ENCODE measurements at regions not wholly inside any gene's neighbourhood (a gene's known extent, or its start where the extent isn't known, plus 50 kb on each side); places are given as distances from the start of the nearest gene placed in this dataset.

DNA sequence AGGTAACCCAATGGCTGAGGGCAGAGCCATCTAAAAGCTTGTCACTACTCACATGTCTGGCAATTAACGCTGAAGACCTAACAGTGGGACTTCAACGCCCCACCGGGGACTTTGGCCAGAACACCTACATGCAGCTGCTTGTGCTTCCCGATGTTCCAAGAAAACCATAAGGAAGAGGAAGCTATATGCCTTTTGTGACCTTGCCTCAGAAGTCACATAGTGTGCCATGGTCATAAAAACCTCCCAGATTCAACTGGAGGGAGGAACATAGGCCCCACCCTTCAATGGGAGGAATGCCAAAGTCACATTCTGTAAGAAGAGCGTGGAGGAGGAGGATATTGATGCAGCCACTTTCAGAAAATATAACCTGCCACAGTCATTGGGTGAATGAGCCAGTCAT, 147.8 kb upstream of the MAGI3 start:
- no peak overlapping the region for H2BK12ac ChIP-seq (ENCODE audit: low read length)
- no peak overlapping the region for H2AK5ac ChIP-seq (ENCODE audit: low read depth, low read length)
- H3K27me3 ChIP-seq (ENCODE audit: control insufficient read depth in 3 of 3, insufficient read depth in 3 of 3, low read depth in 1 of 3, low read length in 3 of 3) = peaks cover 0 to 1% (median 0%) of the 10 kb centered on the region in 3 experiments
- H2BK5ac ChIP-seq (ENCODE audit: low read length) = no peak overlapping the region
- no peak overlapping the region for H3K27ac ChIP-seq (replicated peaks; ENCODE audit: low read length)
- no peak overlapping the region for H3K23ac ChIP-seq (ENCODE audit: low read depth, low read length, poor library complexity)
- H2BK15ac ChIP-seq (ENCODE audit: low read length) = no peak overlapping the region
- no peak overlapping the region for H3K4ac ChIP-seq (ENCODE audit: low read length)
- no peak overlapping the region for H3K14ac ChIP-seq (ENCODE audit: low read length)
- DNase-seq (ENCODE audit: low spot score) = no peak
- WGBS, 2 donors (ENCODE audit: extremely low coverage in 2 of 2, insufficient read length in 2 of 2, insufficient replicate concordance in 1 of 2) = no CpG with 5 or more reads among the region's 5 CpGs
- H3K9me3 ChIP-seq (replicated peaks in 1 of 2; ENCODE audit: control insufficient read depth in 2 of 2, insufficient read depth in 1 of 2, low read depth in 1 of 2, low read length in 2 of 2) = no peaks in the 10 kb centered on the region
- H3K4me3 ChIP-seq (ENCODE audit: low read length in 2 of 2) = no peak overlapping the region
- no peak overlapping the region for H2AFZ ChIP-seq (ENCODE audit: low read length)
- no peaks in the 10 kb centered on the region for H3K79me1 ChIP-seq (ENCODE audit: low read depth, low read length)
- no peak overlapping the region for H4K8ac ChIP-seq (ENCODE audit: low read depth, low read length)
- no peaks in the 10 kb centered on the region for H3K36me3 ChIP-seq (replicated peaks in 1 of 2; ENCODE audit: control insufficient read depth in 2 of 2, insufficient read depth in 2 of 2, low read length in 2 of 2)
- H2BK120ac ChIP-seq (ENCODE audit: low read depth, low read length) = no peak overlapping the region
- H3K18ac ChIP-seq (ENCODE audit: low read length) = no peak overlapping the region
- no peak overlapping the region for H3K4me2 ChIP-seq (ENCODE audit: insufficient read depth, low read length, poor library complexity, severe bottlenecking)
- H3K9ac ChIP-seq (ENCODE audit: low read depth, low read length, poor library complexity) = no peak overlapping the region
- peaks cover 0 to 4% of the 10 kb centered on the region in 2 donors for H3K4me1 ChIP-seq (ENCODE audit: control insufficient read depth in 2 of 2, insufficient read depth in 1 of 2, low read depth in 1 of 2, low read length in 2 of 2)
- H4K91ac ChIP-seq (ENCODE audit: low read depth, low read length, poor library complexity) = no peak overlapping the region

DNA sequence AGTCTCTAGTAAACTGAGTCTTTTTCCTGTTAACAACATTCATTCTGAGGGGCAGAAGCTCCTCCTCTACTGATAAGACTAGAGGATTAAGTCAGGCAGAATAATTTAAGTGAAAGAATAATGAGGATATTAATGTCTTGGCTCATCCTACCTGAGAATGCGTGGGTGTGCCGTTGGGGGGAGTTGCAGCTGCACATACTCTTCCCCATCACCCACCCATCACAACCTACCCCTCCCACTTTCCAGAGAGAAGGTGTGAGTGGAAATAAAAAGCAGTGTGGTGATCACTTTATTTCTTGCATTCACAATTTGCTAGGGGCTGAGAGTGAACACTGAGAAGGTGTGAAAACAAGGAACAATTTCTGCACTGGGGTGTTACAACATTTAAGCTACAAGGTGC, 146.8 kb upstream of the MAGI3 start:
- no peak overlapping the region for H3K4me3 ChIP-seq (ENCODE audit: low read length in 2 of 2)
- WGBS, 2 donors (ENCODE audit: extremely low coverage in 2 of 2, insufficient read length in 2 of 2, insufficient replicate concordance in 1 of 2) = no CpG with 5 or more reads among the region's 2 CpGs
- H2BK120ac ChIP-seq (ENCODE audit: low read depth, low read length) = no peak overlapping the region
- no peaks in the 10 kb centered on the region for H3K9me3 ChIP-seq (replicated peaks in 1 of 2; ENCODE audit: control insufficient read depth in 2 of 2, insufficient read depth in 1 of 2, low read depth in 1 of 2, low read length in 2 of 2)
- H3K23ac ChIP-seq (ENCODE audit: low read depth, low read length, poor library complexity) = no peak overlapping the region
- H3K79me1 ChIP-seq (ENCODE audit: low read depth, low read length) = no peaks in the 10 kb centered on the region
- H4K8ac ChIP-seq (ENCODE audit: low read depth, low read length) = no peak overlapping the region
- no peak overlapping the region for H4K91ac ChIP-seq (ENCODE audit: low read depth, low read length, poor library complexity)
- H3K27me3 ChIP-seq (ENCODE audit: control insufficient read depth in 3 of 3, insufficient read depth in 3 of 3, low read depth in 1 of 3, low read length in 3 of 3) = no peaks in the 10 kb centered on the region
- H3K27ac ChIP-seq (replicated peaks; ENCODE audit: low read length) = no peak overlapping the region
- no peak overlapping the region for H3K14ac ChIP-seq (ENCODE audit: low read length)
- H3K4ac ChIP-seq (ENCODE audit: low read length) = no peak overlapping the region
- no peak overlapping the region for H3K18ac ChIP-seq (ENCODE audit: low read length)
- H2AK5ac ChIP-seq (ENCODE audit: low read depth, low read length) = no peak overlapping the region
- no peak overlapping the region for H2BK5ac ChIP-seq (ENCODE audit: low read length)
- peaks cover 0 to 6% of the 10 kb centered on the region in 2 donors for H3K4me1 ChIP-seq (ENCODE audit: control insufficient read depth in 2 of 2, insufficient read depth in 1 of 2, low read depth in 1 of 2, low read length in 2 of 2)
- no peak overlapping the region for H3K9ac ChIP-seq (ENCODE audit: low read depth, low read length, poor library complexity)
- H2BK15ac ChIP-seq (ENCODE audit: low read length) = no peak overlapping the region
- no peak overlapping the region for H3K4me2 ChIP-seq (ENCODE audit: insufficient read depth, low read length, poor library complexity, severe bottlenecking)
- no peak overlapping the region for H2AFZ ChIP-seq (ENCODE audit: low read length)
- no peaks in the 10 kb centered on the region for H3K36me3 ChIP-seq (replicated peaks in 1 of 2; ENCODE audit: control insufficient read depth in 2 of 2, insufficient read depth in 2 of 2, low read length in 2 of 2)
- H2BK12ac ChIP-seq (ENCODE audit: low read length) = no peak overlapping the region
- DNase-seq (ENCODE audit: low spot score) = no peak

DNA sequence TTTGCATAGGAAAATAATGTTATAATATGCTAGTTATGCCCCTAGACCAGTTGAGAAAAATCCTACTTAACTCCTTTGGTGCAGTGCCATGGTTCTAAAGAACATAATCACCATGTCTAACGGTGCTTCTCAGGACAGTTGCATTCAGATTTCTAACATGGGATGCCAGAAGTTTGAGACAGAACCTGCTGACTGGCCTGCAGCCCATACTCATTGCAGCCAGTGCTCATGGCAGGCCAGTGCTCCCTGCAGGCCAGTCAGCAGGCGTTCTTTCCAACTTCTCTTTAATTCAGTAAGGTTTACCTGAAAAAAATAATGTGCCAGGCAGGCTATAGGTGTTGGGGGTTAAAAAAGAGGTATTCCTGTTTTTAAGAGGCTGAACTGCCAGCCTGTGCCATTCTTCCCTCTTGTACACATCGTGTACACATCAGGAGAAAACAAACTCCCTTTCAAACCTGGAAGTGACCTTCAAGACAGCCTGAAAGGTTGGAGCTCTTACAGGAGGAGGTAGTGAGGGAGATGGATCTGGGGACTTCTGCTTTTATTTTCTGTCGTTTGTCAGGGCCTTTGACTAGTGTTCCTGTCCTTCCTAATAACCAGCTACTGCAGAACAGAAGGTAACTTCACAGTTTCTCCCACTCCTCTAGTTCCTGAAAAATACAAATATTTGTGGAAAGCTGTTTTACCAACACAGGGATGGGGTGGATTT, 146.0 kb upstream of the MAGI3 start:
- no peaks in the 10 kb centered on the region for H3K27me3 ChIP-seq (ENCODE audit: control insufficient read depth in 3 of 3, insufficient read depth in 3 of 3, low read depth in 1 of 3, low read length in 3 of 3)

DNA sequence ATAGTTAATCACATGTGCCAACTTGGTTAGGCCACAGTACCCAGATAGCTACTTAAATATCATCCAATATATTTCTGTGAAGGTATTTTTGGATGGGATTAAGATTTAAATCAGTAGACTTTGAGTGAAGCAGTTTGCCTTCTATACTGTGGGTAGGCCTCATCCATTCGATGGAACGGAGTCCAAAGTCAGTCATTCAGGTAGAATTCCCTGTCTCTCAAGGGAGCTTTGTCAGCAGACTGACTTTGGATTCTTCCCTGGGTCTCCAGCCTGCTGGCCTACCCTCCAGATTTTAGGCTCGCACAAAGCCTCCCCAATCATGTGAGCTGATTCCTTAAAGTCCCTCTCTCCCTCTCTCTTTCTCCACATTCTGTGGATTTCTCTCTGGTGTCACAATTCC, 145.1 kb upstream of the MAGI3 start:
- H3K9ac ChIP-seq (ENCODE audit: low read depth, low read length, poor library complexity) = no peak overlapping the region
- no peaks in the 10 kb centered on the region for H3K27me3 ChIP-seq (ENCODE audit: control insufficient read depth in 3 of 3, insufficient read depth in 3 of 3, low read depth in 1 of 3, low read length in 3 of 3)
- no peak overlapping the region for H3K4me3 ChIP-seq (ENCODE audit: low read length in 2 of 2)
- no peak overlapping the region for H2AFZ ChIP-seq (ENCODE audit: low read length)
- no peaks in the 10 kb centered on the region for H3K79me1 ChIP-seq (ENCODE audit: low read depth, low read length)
- H3K36me3 ChIP-seq (replicated peaks in 1 of 2; ENCODE audit: control insufficient read depth in 2 of 2, insufficient read depth in 2 of 2, low read length in 2 of 2) = no peaks in the 10 kb centered on the region
- H2BK15ac ChIP-seq (ENCODE audit: low read length) = no peak overlapping the region
- H3K4me1 ChIP-seq (ENCODE audit: control insufficient read depth in 2 of 2, insufficient read depth in 1 of 2, low read depth in 1 of 2, low read length in 2 of 2) = peaks cover 0 to 4% of the 10 kb centered on the region in 2 donors
- H3K23ac ChIP-seq (ENCODE audit: low read depth, low read length, poor library complexity) = no peak overlapping the region
- WGBS, 2 donors (ENCODE audit: extremely low coverage in 2 of 2, insufficient read length in 2 of 2, insufficient replicate concordance in 1 of 2) = no CpG with 5 or more reads among the region's 3 CpGs
- no peak overlapping the region for H3K27ac ChIP-seq (replicated peaks; ENCODE audit: low read length)
- no peak overlapping the region for H3K4ac ChIP-seq (ENCODE audit: low read length)
- H2BK5ac ChIP-seq (ENCODE audit: low read length) = no peak overlapping the region
- no peak overlapping the region for H4K91ac ChIP-seq (ENCODE audit: low read depth, low read length, poor library complexity)
- H3K9me3 ChIP-seq (replicated peaks in 1 of 2; ENCODE audit: control insufficient read depth in 2 of 2, insufficient read depth in 1 of 2, low read depth in 1 of 2, low read length in 2 of 2) = no peaks in the 10 kb centered on the region
- no peak overlapping the region for H3K18ac ChIP-seq (ENCODE audit: low read length)
- no peak overlapping the region for H3K4me2 ChIP-seq (ENCODE audit: insufficient read depth, low read length, poor library complexity, severe bottlenecking)
- H2AK5ac ChIP-seq (ENCODE audit: low read depth, low read length) = no peak overlapping the region
- no peak overlapping the region for H3K14ac ChIP-seq (ENCODE audit: low read length)
- H2BK12ac ChIP-seq (ENCODE audit: low read length) = no peak overlapping the region
- no peak overlapping the region for H2BK120ac ChIP-seq (ENCODE audit: low read depth, low read length)
- no peak overlapping the region for H4K8ac ChIP-seq (ENCODE audit: low read depth, low read length)
- DNase-seq (ENCODE audit: low spot score) = no peak

More for the DNA sequence above, 146.0 kb upstream of the MAGI3 start:
- H3K36me3 ChIP-seq (replicated peaks in 1 of 2; ENCODE audit: control insufficient read depth in 2 of 2, insufficient read depth in 2 of 2, low read length in 2 of 2) = no peaks in the 10 kb centered on the region
- DNase-seq (ENCODE audit: low spot score) = no peak
- H3K9ac ChIP-seq (ENCODE audit: low read depth, low read length, poor library complexity) = no peak overlapping the region
- WGBS, 2 donors (ENCODE audit: extremely low coverage in 2 of 2, insufficient read length in 2 of 2, insufficient replicate concordance in 1 of 2) = no CpG with 5 or more reads among the region's 4 CpGs
- no peak overlapping the region for H2BK5ac ChIP-seq (ENCODE audit: low read length)
- H4K8ac ChIP-seq (ENCODE audit: low read depth, low read length) = no peak overlapping the region
- H2AFZ ChIP-seq (ENCODE audit: low read length) = no peak overlapping the region
- H3K79me1 ChIP-seq (ENCODE audit: low read depth, low read length) = no peaks in the 10 kb centered on the region
- no peak overlapping the region for H2BK12ac ChIP-seq (ENCODE audit: low read length)
- H3K9me3 ChIP-seq (replicated peaks in 1 of 2; ENCODE audit: control insufficient read depth in 2 of 2, insufficient read depth in 1 of 2, low read depth in 1 of 2, low read length in 2 of 2) = no peaks in the 10 kb centered on the region
- H3K4ac ChIP-seq (ENCODE audit: low read length) = no peak overlapping the region
- no peak overlapping the region for H2AK5ac ChIP-seq (ENCODE audit: low read depth, low read length)
- no peak overlapping the region for H4K91ac ChIP-seq (ENCODE audit: low read depth, low read length, poor library complexity)
- no peak overlapping the region for H3K23ac ChIP-seq (ENCODE audit: low read depth, low read length, poor library complexity)
- peaks cover 0 to 6% of the 10 kb centered on the region in 2 donors for H3K4me1 ChIP-seq (ENCODE audit: control insufficient read depth in 2 of 2, insufficient read depth in 1 of 2, low read depth in 1 of 2, low read length in 2 of 2)
- no peak overlapping the region for H2BK120ac ChIP-seq (ENCODE audit: low read depth, low read length)
- H2BK15ac ChIP-seq (ENCODE audit: low read length) = no peak overlapping the region
- H3K14ac ChIP-seq (ENCODE audit: low read length) = no peak overlapping the region
- H3K4me3 ChIP-seq (ENCODE audit: low read length in 2 of 2) = no peak overlapping the region
- no peak overlapping the region for H3K4me2 ChIP-seq (ENCODE audit: insufficient read depth, low read length, poor library complexity, severe bottlenecking)
- H3K27ac ChIP-seq (replicated peaks; ENCODE audit: low read length) = no peak overlapping the region
- no peak overlapping the region for H3K18ac ChIP-seq (ENCODE audit: low read length)
